A172 (cell line): ENCODE measurements at regions not wholly inside any gene's neighbourhood (a gene's known extent, or its start where the extent isn't known, plus 50 kb on each side); places are given as distances from the start of the nearest gene placed in this dataset.

Experiments used
- DNase-seq: peaks from one replicate; pipeline ENCODE4 v3.0.0-alpha.2; 2015; ENCODE audit warnings: low spot score

DNA sequence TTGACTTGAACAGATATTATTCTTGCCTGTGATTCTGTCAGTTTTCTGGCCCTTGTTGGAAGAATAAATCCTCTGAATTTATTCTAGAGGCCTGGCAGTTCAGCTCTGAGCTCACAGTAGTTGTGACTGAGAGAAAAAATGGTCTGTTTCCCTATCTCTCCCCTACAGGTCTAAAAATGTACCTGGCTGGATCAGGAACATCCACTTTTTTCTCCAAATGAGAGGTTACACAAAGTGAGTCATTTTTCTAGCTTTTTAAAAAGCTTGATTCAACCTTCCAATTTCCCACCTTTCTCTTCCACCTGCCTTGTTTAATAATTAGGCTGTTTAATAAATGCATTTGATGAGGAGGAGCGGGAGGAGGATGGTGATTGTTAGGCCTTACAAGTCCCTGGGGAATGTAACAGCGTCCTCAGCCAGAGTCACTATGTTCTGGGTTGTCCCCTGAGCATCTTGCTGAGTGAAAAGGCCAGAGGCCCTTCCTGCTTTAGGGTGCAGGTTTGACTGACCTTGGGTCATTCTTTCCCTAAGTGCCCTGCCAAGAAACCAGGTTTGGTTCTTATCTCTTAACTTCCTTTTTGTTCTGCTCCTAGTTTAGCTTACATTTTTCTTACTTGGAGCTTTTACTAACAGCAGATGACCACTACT lies 91.7 kb upstream of the FUT8 start:
- no peak for DNase-seq

DNA sequence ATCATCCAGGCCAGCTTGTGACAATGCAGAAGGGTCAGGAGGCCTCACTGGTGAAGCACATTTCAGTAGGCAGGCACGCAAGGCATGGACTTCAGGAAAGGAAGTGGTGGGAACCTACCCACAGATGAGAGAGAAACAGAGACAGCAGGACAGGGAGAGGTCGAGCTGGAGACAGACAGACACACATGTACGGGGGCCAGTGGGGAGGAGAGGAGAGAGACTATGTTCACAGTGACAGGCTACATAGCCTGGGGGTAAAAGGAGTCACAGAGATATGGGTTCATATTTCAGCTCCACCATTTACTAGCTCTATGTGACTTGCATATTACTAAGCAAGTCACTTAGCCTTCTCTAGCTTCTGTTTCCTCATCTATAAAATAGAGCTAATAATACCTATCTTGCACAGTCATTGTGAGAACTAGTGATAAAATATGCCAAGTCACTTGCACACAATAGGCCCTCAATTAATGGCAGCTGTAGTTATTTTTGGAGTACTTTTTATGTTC lies 91.1 kb upstream of the FUT8 start:
- DNase-seq = no peak

DNA sequence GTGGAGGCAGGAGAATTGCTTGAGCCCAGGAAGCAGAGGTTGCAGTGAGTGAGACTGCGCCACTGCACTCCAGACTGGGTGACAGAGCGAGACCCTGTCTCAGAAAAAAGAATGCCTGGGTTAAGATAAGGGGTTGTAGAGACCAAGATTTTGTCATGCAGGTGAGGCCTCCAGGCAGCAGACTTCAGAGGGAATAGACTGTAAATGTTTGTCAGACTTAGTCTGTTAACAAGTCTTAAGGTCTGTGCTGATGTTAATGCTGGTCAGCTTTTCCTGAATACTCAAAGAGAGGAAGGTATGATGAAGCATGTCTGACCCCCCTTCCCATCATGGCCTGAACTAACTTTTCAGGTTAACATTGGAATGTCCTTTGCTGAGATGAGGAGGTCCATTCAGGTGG lies 83.0 kb upstream of the FUT8 start:
- DNase-seq = no peak

DNA sequence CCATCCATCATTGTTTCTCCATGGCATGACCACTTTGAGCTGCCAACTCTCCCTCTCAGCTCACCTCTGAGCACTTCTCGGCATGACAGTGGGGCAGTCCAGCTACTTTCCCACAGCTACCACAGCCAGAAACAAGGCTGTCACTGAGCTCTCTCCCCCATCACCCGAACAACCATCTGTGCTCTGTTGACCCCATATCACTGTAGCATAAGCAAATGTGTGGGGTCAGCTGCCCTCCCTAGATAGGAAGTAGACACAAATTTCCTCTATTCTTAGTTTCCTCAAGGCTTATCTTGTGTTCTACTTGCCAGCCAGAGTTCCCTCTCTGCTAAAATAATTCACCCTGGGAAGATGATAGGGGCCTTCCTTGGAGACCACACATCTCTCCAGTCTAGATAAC lies 82.6 kb upstream of the FUT8 start:
- no peak for DNase-seq

DNA sequence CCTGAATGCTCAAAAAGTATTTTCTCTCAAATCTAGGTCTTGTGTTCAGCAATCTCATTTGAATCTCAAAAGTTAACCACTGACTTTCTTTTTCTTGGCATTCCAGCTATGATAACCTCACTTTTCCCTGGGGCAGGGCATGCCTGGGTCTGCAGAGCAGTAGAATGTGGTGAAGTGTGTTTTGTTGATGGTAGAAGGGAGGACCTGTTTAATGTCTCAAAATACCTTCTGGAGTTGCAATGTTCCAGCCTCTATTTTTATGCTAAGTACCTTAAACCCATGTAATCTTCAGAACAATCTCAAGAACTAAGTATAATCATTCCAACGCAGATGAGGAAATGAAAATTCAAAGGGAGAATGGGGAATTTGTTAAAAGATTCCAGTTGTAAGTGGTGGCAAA lies 82.1 kb upstream of the FUT8 start:
- no peak for DNase-seq

DNA sequence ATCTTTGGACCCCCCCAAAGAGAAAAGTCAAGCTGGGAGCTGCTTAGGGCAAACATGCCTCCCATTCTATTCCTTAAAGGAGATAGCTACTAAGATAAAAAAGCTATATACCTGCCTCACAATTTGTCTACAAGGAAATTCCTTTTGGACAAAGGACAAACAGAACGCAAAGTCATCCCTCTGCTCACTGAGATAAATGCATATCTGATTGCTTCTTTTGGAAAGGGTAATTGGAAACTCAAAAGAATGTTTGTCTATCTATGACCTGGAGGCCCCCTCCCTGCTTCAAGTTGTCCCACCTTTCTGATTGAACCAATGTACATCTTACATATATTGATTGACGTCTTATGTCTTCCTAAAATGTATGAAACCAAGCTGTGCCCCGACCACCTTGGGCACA lies 80.9 kb upstream of the FUT8 start:
- no peak for DNase-seq

DNA sequence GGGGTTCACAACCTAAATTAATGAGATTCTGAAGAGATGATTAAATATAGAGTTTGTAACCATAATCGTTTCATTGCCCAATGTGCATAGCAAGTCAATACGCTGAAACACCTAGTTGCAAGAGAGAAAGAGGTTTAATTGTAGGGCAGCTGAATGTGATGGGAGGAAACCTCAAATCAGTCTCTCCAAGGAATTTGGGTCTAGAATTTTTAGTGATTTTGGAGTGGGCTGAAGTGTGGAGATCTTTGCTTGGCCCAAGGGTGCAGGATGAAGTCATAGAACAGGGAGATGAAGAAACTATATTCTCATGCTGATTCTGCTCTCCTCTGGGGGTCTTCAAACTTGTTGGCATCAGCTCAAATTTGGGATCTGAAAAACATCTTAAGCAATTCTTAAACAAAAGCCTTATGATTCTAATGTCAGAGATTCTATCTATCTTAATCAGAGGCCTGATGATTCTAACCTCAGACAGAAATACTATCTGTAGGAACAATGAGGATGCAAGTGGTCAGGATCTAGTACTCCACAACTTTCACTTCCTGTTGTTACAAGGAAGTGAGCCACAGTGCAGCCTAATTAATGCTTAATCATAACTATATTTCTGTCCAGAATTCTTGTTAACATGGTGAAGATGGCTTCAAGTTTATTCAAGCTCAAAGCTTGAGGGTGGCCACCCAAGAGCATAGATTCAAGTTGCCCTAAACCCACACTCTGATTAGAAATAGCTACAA lies 80.2 kb upstream of the FUT8 start:
- no peak for DNase-seq

DNA sequence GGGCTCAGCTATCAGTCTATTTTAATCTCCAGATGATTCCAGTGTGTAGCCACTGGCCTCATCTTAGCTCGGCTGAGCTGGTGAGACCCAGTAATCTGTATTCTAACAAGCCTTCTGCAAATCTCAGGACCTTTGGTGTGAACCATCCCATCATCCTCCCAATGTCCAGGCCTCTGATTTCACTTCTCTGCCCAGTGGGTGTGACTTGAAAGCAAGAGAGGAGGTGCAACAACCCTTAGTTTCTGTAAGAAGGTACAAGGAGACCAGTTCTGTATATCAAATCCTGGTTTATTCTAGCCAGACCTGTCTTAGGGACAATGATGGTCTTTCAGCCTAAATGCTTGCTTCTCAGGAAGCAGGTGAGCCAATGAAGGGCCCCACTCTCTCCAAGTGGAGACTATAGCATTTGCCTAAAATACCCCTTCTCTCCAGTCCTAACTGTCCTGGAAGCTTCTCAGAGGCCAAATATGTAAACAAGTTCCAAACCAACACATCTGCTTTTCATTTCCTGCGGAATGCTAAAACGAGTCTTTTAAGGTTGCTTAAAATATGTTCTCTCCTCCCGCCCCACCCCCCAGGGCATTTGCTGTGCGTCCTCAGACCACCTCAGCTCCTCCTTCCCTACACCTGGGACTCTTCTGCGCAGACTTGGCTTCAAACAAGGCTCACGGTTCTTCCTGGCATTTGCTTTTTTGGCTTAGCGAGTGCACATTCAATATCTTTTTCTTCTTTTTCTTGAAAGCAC lies 78.4 kb upstream of the FUT8 start:
- no peak for DNase-seq

DNA sequence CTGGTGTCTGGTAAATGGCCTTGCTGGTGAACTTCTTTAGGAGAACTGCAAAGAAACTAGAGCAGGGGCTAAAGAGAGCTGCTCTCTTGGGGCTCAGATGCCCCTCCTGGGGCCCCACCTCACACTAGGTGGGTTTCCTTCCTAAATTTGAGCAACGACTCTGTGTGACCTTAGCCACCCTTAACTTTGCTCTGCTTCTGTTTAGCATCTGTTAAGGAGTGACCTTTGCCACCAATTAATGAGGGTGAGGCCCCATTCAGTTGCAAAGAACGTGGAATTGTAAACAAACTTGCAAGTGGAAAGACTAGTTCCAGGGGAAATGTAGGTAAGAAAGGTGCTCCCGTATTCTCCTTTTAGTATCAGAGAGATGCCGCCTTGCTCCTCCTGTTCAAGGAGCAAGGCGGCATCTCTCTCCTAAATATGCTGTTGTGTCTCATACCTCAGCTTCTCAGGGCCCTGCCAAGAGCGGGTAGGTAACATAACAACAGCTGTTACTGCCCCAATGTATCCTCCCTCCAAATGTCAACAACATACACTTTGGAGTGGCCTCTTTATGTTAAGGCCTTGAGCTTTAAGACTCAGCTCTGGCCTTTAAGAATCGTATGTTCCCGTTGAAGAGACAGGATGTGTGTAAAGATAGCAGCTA lies 77.6 kb upstream of the FUT8 start:
- no peak for DNase-seq

DNA sequence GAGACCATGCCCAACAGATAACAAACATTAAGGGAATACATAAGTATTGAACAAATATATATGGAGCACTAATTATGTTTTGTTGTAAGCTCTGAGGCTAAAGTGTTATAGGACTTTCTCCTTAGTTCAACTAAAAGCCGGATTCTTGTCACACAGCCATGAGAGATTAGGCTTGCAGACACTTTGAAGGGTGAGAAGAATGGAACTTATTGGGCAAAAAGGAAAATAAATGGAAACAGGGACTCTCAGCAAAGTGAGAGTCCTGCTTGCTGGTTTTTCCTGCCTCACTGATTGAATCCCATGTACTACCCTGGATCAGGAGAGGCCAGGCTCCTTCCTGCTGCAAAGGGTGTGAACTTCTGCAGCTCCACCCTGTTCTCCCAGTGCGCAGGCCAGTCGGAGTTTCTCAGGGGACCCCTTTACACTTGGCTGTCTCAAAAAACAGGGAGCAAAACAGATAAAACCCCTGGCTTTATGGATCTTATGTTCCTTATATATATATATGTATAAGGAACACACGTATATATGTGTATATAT lies 77.1 kb upstream of the FUT8 start:
- DNase-seq = no peak

DNA sequence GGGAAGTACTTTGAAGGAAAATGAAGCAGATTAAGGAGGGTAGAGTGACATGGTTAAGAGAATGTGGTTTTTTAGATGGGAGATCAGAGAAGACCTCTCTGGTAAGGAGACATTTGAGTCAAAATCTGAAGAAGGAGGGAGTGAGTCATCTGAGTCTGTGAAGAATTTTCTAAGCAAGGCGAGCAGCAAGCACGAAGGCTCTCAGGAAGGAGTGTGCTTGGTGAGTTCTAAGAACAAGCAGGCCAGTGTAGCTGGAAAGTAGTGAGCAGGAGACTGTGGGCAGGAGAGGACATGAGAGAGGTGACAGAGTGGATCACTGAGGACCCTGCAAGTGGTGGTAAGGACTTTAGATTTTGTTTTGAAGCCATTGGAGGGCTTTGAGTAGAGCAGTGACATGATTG lies 76.3 kb upstream of the FUT8 start:
- DNase-seq = no peak

DNA sequence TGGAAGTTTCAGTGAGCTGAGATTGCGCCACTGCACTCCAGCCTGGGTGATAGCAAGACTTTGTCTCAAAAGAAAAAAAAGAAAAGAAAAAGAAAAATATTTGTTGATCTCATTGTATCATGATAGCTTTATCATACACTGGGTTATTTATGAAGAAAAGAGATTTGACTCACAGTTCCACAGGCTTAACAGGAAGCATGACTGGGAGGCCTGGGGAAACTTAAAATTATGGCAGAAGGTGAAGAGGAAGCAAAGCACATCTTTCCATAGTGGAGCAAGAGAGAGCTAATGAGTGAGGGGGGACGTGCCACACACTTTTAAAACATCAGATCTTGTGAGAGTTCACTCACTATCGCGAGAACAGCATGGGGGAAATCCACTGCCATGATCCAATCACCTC lies 72.7 kb upstream of the FUT8 start:
- no peak for DNase-seq

DNA sequence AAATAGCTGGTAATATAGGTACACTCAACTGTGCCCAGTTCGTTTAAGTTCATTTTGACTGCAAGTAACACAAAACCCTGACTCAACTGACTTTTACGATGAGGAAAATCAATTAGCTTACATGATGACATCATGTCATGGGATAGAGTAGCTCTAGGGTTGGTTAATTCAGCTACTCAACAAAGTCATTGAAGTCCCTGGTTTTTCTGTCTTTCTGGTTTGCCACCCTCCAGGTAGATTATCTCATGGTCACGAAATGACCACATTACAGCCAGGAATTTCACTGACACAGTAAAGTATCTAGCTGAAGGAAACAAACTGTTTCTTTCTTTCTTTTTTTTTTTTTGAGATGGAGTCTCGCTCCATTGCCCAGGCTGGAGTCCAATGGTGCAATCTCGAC lies 68.5 kb upstream of the FUT8 start:
- no peak for DNase-seq

DNA sequence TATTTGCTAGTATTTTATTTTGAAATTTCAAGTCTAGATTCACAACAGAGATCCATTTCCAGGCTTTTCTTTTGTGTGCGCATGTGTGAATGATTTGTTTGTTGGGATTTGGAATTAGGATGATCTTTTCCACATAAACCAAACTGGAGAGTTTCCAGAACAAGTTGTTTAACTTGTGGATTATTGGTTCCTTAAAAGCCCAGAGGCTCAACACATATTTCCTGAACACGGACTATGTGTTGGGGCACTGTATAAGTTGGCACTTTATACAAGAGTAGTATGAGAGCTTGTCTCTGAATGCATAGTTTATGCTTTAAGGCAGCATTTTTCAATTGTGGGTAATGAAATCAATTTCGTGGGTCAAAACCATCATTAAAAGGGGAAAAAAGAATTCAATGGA lies 67.3 kb upstream of the FUT8 start:
- DNase-seq = no peak

DNA sequence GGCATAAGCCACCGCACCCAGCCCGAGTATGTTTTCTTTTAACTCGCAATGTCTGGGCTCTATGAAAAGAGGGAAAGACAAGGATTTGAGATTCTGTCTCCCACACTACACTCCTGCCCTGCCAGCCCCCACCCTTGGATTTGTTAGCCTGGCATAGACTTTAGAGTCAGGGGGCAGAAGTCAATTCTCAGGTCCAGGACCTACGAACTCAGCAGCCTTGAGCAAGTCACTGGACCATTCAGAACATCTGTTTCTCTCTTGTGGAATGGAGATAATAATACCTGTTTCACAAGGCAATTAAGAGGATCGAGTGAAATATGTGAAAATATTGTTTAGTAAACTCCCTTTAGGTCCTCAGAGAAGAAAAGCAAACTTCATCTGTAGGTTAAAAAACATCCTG lies 66.1 kb upstream of the FUT8 start:
- DNase-seq = no peak

DNA sequence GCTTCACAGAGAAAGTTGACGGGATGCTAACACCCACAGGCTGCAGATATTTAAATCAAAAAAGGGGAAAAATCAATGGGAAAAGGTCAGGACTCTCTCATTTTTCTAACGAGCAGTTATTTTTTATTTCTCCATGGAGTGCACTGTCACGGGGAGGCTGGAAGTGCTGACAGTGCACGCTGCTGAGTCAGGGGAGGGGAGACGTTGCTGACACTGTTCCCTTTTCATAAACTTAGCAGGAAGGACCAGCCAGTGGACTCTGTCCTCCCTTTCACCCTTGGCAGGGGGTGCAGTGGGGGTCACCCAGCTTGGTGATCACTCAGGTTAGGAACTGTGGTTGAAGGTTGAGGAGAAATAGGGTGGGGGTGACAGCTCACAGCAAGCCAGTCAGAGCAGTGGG lies 65.6 kb upstream of the FUT8 start:
- no peak for DNase-seq

DNA sequence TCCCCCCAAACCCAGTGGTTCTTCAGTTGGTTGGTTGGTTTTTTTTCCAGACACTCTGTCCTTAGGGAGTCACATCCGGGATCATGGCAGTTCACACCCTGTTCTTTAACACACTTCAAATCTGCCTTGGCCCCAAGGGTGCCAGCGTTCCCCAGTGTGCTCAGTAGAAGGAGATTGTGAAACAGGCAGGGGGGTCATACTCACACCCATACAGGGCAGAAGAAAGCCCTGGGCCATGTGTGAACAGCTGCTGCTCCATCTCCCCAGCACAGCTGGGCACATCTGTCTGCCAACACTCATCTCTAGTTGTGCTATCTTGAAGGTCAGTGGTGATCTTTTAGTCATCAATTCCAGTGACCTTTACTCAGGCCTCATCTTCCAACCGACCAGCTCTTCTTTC lies 64.4 kb upstream of the FUT8 start:
- DNase-seq = no peak

DNA sequence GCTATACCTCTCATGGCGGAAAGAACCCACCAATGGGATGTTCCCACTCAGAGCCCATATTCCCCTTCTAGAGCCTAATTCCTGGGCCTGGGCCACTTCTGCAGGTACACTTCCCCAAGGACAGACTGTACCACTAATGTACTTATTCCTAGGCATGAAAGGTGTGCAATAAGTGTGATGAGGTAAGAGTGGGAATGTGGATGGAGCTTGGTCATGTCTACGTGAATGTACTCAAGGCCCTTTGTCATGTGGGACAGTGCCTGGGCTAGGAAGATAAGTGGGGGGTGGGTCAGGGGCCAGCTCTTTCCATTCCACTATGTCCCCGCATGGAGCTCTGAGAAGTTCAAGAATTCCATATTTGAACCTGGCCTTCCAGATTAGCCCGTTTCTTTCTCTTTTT lies 63.4 kb upstream of the FUT8 start:
- DNase-seq = no peak

DNA sequence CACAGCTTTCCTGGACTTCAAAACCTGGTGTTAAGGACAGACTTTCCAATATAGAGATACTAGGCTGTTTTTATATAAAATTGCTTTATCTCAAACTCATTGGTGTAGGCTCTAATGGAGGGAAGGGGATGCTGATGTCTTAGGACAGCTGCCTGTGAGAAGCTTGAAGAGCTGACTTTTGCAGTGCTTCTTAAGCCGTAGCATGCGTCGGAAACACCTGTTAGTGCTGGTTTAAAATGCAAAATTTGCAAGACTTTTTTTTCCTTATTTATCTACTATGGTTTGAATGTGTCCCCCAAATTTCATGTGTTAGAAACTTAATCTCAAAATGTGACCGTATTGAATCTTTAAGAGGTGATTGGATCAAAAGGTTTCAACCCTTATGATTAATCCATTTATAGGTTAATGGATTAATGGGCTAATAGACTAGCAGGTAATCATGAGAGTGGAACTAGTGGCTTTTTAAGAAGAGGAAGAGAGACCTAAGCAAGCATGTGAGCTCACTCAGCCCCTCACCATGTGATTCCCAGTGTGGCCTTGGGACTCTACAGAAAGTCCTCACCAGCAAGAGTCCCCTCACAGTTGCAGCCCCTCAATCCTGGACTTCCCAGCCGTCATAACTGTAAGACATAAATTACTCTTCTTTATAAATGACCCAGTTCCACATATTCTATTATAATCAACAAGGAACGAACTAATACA lies 60.9 kb upstream of the FUT8 start:
- DNase-seq = no peak

DNA sequence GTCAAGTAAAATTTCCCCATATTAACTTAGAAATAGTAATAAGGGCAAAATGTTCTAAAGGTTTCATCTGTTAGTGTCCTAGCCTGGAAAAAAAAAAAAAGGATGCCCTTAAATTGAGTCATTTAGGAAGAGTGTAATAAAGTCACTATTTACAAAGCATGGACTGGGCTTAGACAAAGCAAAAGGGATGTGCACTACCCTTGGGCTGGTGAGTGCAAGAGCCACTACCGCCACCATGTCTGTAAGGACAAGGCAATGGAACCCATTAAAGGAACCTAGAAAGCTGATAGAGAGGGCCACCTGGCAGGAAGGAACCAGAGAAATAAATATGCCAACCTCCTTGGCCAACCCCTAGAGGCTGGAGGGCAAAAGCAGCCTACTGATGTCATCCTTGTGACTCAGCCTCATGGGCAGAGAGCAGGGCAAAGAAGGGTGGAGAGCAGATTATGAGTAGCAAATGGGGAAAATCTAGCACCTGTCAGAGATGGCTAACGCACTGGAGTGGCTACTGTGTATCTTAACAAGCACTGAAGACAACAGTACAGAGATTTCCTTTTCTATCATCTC lies 59.5 kb upstream of the FUT8 start:
- DNase-seq = peak; percentile 68

DNA sequence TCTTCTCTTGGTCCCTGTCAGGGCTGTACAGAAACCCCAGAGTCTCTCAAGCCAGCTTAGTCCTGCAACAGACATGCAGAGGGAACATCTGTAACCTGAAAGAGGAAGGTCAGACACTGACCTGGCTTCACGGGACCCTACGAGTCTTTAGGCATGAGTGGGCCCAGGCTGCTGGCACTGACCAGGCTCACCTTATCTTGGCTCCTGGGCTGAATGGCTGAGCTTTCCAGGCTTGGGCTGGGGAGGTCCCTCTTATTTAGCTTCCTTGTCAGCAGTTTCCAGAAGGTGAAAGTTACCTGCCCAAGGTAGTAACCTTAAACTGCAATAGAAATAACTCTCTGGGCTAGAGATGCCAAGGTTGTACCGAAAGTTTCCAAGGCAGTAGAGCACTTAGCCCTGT lies 58.4 kb upstream of the FUT8 start:
- DNase-seq = no peak
